Mesendoderm (in vitro differentiated cells): ENCODE measurements at regions not wholly inside any gene's neighbourhood (a gene's known extent, or its start where the extent isn't known, plus 50 kb on each side); places are given as distances from the start of the nearest gene placed in this dataset.

Experiments used
- DNase-seq: peaks from one replicate; pipeline ENCODE4 v3.0.0; 2013
- H2AK5ac ChIP-seq: 2 replicates; pipeline ENCODE4 v1.6.1; 2013; ENCODE audit warnings: low read length, inconsistent platforms
- H2BK120ac ChIP-seq: 2 replicates; pipeline ENCODE4 v1.6.1; 2013; ENCODE audit warnings: low read depth, mild to moderate bottlenecking, low read length, moderate library complexity, mixed read lengths
- H2BK15ac ChIP-seq: replicated peaks from 2 replicates; pipeline ENCODE4 v1.6.1; 2013; ENCODE audit warnings: low read depth, mild to moderate bottlenecking, moderate library complexity
- H2BK5ac ChIP-seq: 2 replicates; pipeline ENCODE4 v1.6.1; 2013; ENCODE audit warnings: low read length, inconsistent platforms
- H3K18ac ChIP-seq: 2 replicates; pipeline ENCODE4 v1.6.1; 2013; ENCODE audit warnings: mild to moderate bottlenecking, low read length, mixed read lengths
- H3K23ac ChIP-seq: one replicate; pipeline ENCODE4 v1.6.1; 2013; ENCODE audit warnings: low read length
- H3K27ac ChIP-seq: 2 replicates; pipeline ENCODE4 v1.5.1; 2013; ENCODE audit warnings: low read depth, mild to moderate bottlenecking, inconsistent platforms, low read length, moderate library complexity
- H3K27me3 ChIP-seq: 2 replicates; pipeline ENCODE4 v1.6.1; 2013; ENCODE audit warnings: low read length, control low read depth, mild to moderate bottlenecking, inconsistent platforms; ENCODE audit not compliant: insufficient read depth, poor library complexity
- H3K36me3 ChIP-seq: 2 replicates; pipeline ENCODE4 v1.6.1; 2013; ENCODE audit warnings: low read length, inconsistent platforms; ENCODE audit not compliant: control insufficient read depth, insufficient read depth
- H3K4ac ChIP-seq: one replicate; pipeline ENCODE4 v1.6.1; 2013; ENCODE audit warnings: low read depth, mild to moderate bottlenecking, low read length, moderate library complexity
- H3K4me1 ChIP-seq: 2 replicates; pipeline ENCODE4 v1.6.1; 2013; ENCODE audit warnings: low read depth, low read length, inconsistent platforms; ENCODE audit not compliant: control insufficient read depth
- H3K4me2 ChIP-seq: 2 replicates; pipeline ENCODE4 v1.6.1; 2013; ENCODE audit warnings: low read length
- H3K4me3 ChIP-seq: 2 replicates; pipeline ENCODE4 v1.5.1; 2013; ENCODE audit warnings: mild to moderate bottlenecking, low read length
- H3K56ac ChIP-seq: one replicate; pipeline ENCODE4 v1.6.1; 2013; ENCODE audit warnings: low read length
- H3K79me1 ChIP-seq: 2 replicates; pipeline ENCODE4 v1.6.1; 2013; ENCODE audit warnings: low read length, inconsistent platforms
- H3K79me2 ChIP-seq: 2 replicates; pipeline ENCODE4 v1.6.1; 2013; ENCODE audit warnings: mild to moderate bottlenecking, low read length; ENCODE audit not compliant: control insufficient read depth, insufficient read depth
- H3K9ac ChIP-seq: 2 replicates; pipeline ENCODE4 v1.6.1; 2013; ENCODE audit warnings: low read length, inconsistent platforms
- H4K5ac ChIP-seq: one replicate; pipeline ENCODE4 v1.6.1; 2013; ENCODE audit warnings: low read length
- H4K8ac ChIP-seq: one replicate; pipeline ENCODE4 v1.6.1; 2013; ENCODE audit warnings: low read depth, mild to moderate bottlenecking, control low read depth, low read length, moderate library complexity
- WGBS: extraction: QIAGEN DNeasy Blood & Tissue Kit; methylation state at CpG from one replicate; pipeline ENCODE4 v1.1.7; 2013; ENCODE audit warnings: low lambda C conversion rate, missing lambda C conversion rate; ENCODE audit not compliant: insufficient coverage; ENCODE audit errors: extremely low coverage; 5-methylcytosine and 5-hydroxymethylcytosine counted together

- no peak overlapping the region for H2AK5ac ChIP-seq
- H3K4me3 ChIP-seq = no peak overlapping the region
These were observed 57.4 kb upstream of the CTNNBL1 start for GRCh38 chr20:37636212-37636975.

GRCh38 chr20:37630993-37631392, 62.8 kb upstream of the CTNNBL1 start:
- Histone ChIP-seq H2BK120ac (no peak overlapping the region), H4K5ac (no peak overlapping the region), H3K79me1 (no peaks in the 10 kb centered on the region), H2BK5ac (no peak overlapping the region), H2BK15ac (no peak overlapping the region), H3K27ac (no peak overlapping the region), H3K4ac (no peak overlapping the region), H3K56ac (no peak overlapping the region), H4K8ac (no peak overlapping the region), H3K36me3 (no peaks in the 10 kb centered on the region), H3K4me1 (no peaks in the 10 kb centered on the region), H2AK5ac (no peak overlapping the region), H3K18ac (no peak overlapping the region), H3K4me3 (no peak overlapping the region), H3K79me2 (no peaks in the 10 kb centered on the region), H3K9ac (no peak overlapping the region), H3K23ac (no peak overlapping the region), H3K4me2 (no peak overlapping the region), H3K27me3 (no peaks in the 10 kb centered on the region)
- no peak for DNase-seq
- whole genome bisulfite sequencing = no CpG with 5 or more reads among the region's 3 CpGs

More at GRCh38 chr20:37636212-37636975, 57.4 kb upstream of the CTNNBL1 start:
- Histone ChIP-seq H3K4me1 (no peaks in the 10 kb centered on the region), H3K9ac (no peak overlapping the region), H2BK5ac (no peak overlapping the region), H3K27ac (no peak overlapping the region), H3K18ac (no peak overlapping the region), H2BK120ac (no peak overlapping the region), H3K79me2 (no peaks in the 10 kb centered on the region), H3K27me3 (no peaks in the 10 kb centered on the region), H3K4ac (no peak overlapping the region), H4K5ac (no peak overlapping the region), H3K23ac (no peak overlapping the region), H3K4me2 (no peak overlapping the region), H4K8ac (no peak overlapping the region), H2BK15ac (no peak overlapping the region), H3K56ac (no peak overlapping the region), H3K79me1 (no peaks in the 10 kb centered on the region), H3K36me3 (no peaks in the 10 kb centered on the region)
- DNase-seq = no peak
- WGBS = no CpG with 5 or more reads among the region's 14 CpGs

DNA sequence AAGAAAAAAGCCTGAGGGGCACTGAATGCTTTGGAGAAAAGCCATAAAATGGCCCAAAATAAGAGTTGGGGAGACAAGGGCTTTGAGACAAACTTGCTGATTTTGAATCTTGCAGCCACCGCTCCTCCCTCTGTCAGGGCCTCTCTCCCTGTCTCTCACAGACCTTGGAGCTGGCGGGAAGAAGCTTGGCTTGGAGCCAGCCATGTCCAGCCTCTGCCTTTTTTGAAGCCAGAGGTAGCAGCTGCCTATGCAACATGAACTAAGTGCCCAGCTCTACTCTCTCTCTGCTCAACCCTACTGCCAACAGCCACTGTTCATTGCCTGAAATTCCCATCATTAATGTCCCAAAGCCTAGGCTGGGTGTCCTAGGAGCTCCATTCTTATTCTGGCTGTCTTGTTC, 63.7 kb upstream of the CTNNBL1 start:
- no peak overlapping the region for H4K5ac ChIP-seq
- H2BK15ac ChIP-seq = no peak overlapping the region
- WGBS = no CpG with 5 or more reads among the region's 2 CpGs
- no peak overlapping the region for H2AK5ac ChIP-seq
- H2BK120ac ChIP-seq = no peak overlapping the region
- no peak overlapping the region for H3K18ac ChIP-seq
- no peak overlapping the region for H3K9ac ChIP-seq
- no peak overlapping the region for H3K23ac ChIP-seq
- H3K27me3 ChIP-seq = no peaks in the 10 kb centered on the region
- H3K4ac ChIP-seq = no peak overlapping the region
- H4K8ac ChIP-seq = no peak overlapping the region
- H3K4me3 ChIP-seq = no peak overlapping the region
- H3K36me3 ChIP-seq = no peaks in the 10 kb centered on the region
- no peak overlapping the region for H3K56ac ChIP-seq
- H3K79me2 ChIP-seq = no peaks in the 10 kb centered on the region
- no peak overlapping the region for H2BK5ac ChIP-seq
- no peaks in the 10 kb centered on the region for H3K4me1 ChIP-seq
- no peak overlapping the region for H3K27ac ChIP-seq
- H3K79me1 ChIP-seq = no peaks in the 10 kb centered on the region
- H3K4me2 ChIP-seq = no peak overlapping the region
- no peak for DNase-seq

- H3K79me2 ChIP-seq = no peaks in the 10 kb centered on the region
- H3K79me1 ChIP-seq = no peaks in the 10 kb centered on the region
- H3K27ac ChIP-seq = no peak overlapping the region
- no peak overlapping the region for H2AK5ac ChIP-seq
- no peak overlapping the region for H4K8ac ChIP-seq
- no peak overlapping the region for H3K9ac ChIP-seq
- H3K4ac ChIP-seq = no peak overlapping the region
- DNase-seq = no peak
- no peak overlapping the region for H3K23ac ChIP-seq
- H3K27me3 ChIP-seq = no peaks in the 10 kb centered on the region
- H2BK5ac ChIP-seq = no peak overlapping the region
- no peak overlapping the region for H3K18ac ChIP-seq
- H3K36me3 ChIP-seq = no peaks in the 10 kb centered on the region
- H2BK15ac ChIP-seq = no peak overlapping the region
- no peak overlapping the region for H4K5ac ChIP-seq
- H2BK120ac ChIP-seq = no peak overlapping the region
- H3K56ac ChIP-seq = no peak overlapping the region
- H3K4me1 ChIP-seq = no peaks in the 10 kb centered on the region
- no peak overlapping the region for H3K4me2 ChIP-seq
- no peak overlapping the region for H3K4me3 ChIP-seq
These were observed 66.1 kb upstream of the CTNNBL1 start for GRCh38 chr20:37627767-37628130.

- H2BK15ac ChIP-seq = no peak overlapping the region
- H3K27ac ChIP-seq = no peak overlapping the region
- H4K8ac ChIP-seq = no peak overlapping the region
- H3K4me3 ChIP-seq = no peak overlapping the region
- no peaks in the 10 kb centered on the region for H3K79me2 ChIP-seq
- WGBS = no CpG with 5 or more reads among the region's 15 CpGs
- H3K4ac ChIP-seq = no peak overlapping the region
- no peaks in the 10 kb centered on the region for H3K27me3 ChIP-seq
- H3K4me1 ChIP-seq = no peaks in the 10 kb centered on the region
- no peak overlapping the region for H2AK5ac ChIP-seq
- H3K4me2 ChIP-seq = no peak overlapping the region
- no peaks in the 10 kb centered on the region for H3K36me3 ChIP-seq
- no peak overlapping the region for H2BK5ac ChIP-seq
- H3K23ac ChIP-seq = no peak overlapping the region
- H3K9ac ChIP-seq = no peak overlapping the region
- H3K79me1 ChIP-seq = no peaks in the 10 kb centered on the region
- H4K5ac ChIP-seq = no peak overlapping the region
- no peak overlapping the region for H3K18ac ChIP-seq
- no peak overlapping the region for H2BK120ac ChIP-seq
- no peak overlapping the region for H3K56ac ChIP-seq
- peak; percentile 72 for DNase-seq
These were observed 66.6 kb upstream of the CTNNBL1 start for GRCh38 chr20:37627060-37627766.
